Loucy (cell line): ENCODE measurements at regions not wholly inside any gene's neighbourhood (a gene's known extent, or its start where the extent isn't known, plus 50 kb on each side); places are given as distances from the start of the nearest gene placed in this dataset.

Experiments used
- EZH2phosphoT487 ChIP-seq: fragments of 200-600 bp; IDR thresholded peaks from 2 replicates; pipeline ENCODE4 v1.6.1; 2018; ENCODE audit warnings: antibody characterized with exemption, mild to moderate bottlenecking, moderate library complexity, borderline replicate concordance
- TF ChIP-seq, protein P1 (sequence below): fragments of 200-600 bp; sonication (generic); conservative IDR thresholded peaks from 2 replicates; pipeline ENCODE4 v1.5.1; 2014; ENCODE audit warnings: mild to moderate bottlenecking, antibody characterized with exemption, low read length

DNA sequence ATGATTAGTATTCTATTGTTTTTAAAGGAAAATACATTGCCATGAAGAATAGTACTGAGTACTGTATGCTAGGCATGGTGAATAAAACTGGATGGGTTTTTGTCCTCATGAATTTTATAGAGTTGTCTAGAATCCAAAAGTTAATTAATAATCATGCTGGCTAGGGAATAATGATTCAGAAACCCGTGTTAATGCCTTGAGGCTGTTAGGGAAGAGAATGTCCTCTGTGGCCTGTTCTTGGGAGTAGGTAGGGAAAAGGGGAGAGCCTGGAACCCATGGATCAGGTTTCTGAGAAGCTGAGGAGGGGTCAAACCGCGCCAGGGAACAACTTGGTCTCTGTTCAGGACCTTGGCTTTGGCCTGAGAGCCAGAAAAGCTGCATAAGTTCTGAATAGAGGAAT, 1376.3 kb upstream of the SLC10A2 start:
- TF ChIP-seq, protein P1, sequence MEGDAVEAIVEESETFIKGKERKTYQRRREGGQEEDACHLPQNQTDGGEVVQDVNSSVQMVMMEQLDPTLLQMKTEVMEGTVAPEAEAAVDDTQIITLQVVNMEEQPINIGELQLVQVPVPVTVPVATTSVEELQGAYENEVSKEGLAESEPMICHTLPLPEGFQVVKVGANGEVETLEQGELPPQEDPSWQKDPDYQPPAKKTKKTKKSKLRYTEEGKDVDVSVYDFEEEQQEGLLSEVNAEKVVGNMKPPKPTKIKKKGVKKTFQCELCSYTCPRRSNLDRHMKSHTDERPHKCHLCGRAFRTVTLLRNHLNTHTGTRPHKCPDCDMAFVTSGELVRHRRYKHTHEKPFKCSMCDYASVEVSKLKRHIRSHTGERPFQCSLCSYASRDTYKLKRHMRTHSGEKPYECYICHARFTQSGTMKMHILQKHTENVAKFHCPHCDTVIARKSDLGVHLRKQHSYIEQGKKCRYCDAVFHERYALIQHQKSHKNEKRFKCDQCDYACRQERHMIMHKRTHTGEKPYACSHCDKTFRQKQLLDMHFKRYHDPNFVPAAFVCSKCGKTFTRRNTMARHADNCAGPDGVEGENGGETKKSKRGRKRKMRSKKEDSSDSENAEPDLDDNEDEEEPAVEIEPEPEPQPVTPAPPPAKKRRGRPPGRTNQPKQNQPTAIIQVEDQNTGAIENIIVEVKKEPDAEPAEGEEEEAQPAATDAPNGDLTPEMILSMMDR: no peak
- TF ChIP-seq EZH2phosphoT487: no peak
